ENCODE measurements at regions not wholly inside any gene's neighbourhood (a gene's known extent, or its start where the extent isn't known, plus 50 kb on each side); places are given as distances from the start of the nearest gene placed in this dataset.
"Not testable (repeated sequence)": the region's sequence is repeated elsewhere in the genome, so short reads cannot be mapped to it uniquely, and the experiment has no call there.

DNA sequence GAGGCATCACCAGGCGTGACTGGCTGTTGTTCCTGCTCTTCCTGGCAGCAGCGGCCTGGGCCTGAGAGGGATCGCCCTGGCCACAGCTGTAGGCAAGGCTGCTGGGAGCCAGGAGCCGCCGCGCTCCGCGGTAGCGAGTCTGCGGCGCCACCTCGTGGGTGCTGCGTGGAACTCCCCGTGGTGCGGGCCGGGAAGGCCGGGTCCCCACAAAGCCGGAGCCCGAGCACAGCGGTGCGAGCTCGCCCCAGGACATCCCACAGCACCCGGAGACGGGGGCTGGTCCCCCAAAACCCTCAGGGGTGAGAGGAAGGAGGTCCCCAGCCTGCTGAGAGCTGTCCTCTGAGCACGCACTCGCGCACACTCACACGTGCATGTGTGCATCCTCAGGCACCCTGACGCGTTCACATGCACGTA is 320.0 kb upstream of the PLGLB1 start:
- H3K4me3 ChIP-seq, H3K9me3 ChIP-seq, H3K27ac ChIP-seq, H3K27me3 ChIP-seq, H3K36me3 ChIP-seq, H3K4me1 ChIP-seq: not testable (repeated sequence)
- peak; percentile 75 for DNase-seq (ENCODE audit: low spot score)
- TF ChIP-seq, protein P1, sequence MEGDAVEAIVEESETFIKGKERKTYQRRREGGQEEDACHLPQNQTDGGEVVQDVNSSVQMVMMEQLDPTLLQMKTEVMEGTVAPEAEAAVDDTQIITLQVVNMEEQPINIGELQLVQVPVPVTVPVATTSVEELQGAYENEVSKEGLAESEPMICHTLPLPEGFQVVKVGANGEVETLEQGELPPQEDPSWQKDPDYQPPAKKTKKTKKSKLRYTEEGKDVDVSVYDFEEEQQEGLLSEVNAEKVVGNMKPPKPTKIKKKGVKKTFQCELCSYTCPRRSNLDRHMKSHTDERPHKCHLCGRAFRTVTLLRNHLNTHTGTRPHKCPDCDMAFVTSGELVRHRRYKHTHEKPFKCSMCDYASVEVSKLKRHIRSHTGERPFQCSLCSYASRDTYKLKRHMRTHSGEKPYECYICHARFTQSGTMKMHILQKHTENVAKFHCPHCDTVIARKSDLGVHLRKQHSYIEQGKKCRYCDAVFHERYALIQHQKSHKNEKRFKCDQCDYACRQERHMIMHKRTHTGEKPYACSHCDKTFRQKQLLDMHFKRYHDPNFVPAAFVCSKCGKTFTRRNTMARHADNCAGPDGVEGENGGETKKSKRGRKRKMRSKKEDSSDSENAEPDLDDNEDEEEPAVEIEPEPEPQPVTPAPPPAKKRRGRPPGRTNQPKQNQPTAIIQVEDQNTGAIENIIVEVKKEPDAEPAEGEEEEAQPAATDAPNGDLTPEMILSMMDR (IDR thresholded peaks at IDR 0.05): peak; percentile 56 to 85

DNA sequence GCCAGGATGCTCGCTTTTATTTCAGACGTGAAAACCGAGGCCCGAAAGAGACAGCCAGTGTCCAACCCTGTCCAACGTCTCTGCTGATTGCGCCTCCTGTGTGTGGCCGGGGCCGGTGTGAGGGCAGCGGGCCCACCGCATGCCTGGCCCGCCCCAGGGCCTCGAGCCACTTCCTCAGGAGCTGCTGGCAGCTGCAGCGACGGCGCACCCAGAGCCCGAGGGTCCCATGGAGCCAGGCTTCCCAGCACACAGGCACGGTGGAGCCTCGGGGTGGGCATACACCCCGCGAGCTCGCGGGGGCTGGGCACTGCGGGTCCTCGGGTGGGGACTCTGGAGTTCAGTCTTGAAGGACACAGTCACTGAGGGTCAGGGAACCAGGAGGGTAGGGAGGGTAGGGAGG is 320.5 kb upstream of the PLGLB1 start:
- H3K4me3 ChIP-seq; H3K36me3 ChIP-seq; H3K9me3 ChIP-seq; H3K27me3 ChIP-seq; DNase-seq (ENCODE audit: low spot score); H3K4me1 ChIP-seq; H3K27ac ChIP-seq: not testable (repeated sequence)

DNA sequence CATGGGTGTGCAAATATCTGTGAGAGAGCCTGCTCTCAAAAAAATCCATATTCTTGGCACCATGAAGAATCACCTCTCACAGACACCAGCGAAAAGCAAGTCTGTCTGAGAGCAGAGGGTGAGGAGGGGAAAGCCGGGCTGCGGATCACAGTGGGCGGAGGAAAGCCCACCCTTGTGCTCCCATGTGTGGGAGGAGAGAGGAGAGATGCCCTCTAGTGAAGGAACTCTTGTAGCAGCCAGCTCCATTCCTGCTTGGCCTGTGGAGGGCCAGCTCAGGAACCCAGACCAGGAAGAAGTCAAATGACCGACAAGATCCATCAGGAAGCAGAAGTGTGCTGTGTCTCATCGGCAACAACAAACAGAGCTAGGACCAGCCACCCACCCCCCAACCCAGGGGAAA is 321.7 kb upstream of the PLGLB1 start:
- not testable (repeated sequence) for H3K4me1 ChIP-seq; H3K9me3 ChIP-seq; H3K36me3 ChIP-seq; H3K27me3 ChIP-seq; H3K4me3 ChIP-seq; H3K27ac ChIP-seq; DNase-seq (ENCODE audit: low spot score)

DNA sequence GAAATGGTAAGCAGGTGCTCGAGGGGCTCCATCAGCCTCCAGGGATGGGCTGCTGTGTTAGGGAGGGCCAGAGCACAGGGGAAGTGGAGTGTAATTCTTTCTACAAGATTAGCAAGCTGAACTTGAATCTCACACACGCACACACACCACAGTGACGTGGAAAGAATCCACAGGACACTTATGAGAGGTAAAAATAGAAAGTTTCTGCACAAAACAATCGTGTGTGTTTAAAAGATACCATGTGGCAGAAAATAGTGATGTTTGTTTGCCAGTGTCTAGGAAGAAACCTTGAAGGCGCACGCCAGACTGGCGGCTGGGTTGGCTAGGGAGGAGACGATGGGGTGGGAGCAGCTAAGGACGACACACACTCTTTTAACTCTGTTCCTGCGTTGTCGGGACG is 323.6 kb upstream of the PLGLB1 start:
- not testable (repeated sequence) for DNase-seq (ENCODE audit: low spot score); H3K36me3 ChIP-seq; H3K4me1 ChIP-seq; H3K27me3 ChIP-seq; H3K4me3 ChIP-seq; H3K9me3 ChIP-seq; H3K27ac ChIP-seq

DNA sequence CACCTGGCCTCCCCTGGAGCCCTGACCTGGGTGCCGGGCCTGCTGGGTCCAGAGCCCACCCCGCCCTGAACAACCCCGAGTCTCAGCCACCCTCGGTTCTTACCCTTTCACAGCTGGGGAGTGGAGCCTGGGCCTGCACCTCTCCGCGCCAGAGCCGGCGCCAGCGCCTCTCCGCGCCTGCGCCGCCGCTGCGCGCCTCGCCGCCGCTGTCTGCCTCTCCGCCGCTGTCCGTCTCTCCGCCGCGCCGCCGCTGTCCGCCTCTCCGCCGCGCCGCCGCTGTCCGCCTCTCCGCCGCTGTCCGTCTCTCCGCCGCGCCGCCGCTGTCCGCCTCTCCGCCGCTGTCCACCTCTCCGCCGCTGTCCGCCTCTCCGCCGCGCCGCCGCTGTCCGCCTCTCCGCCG is 326.9 kb upstream of the PLGLB1 start:
- DNase-seq (ENCODE audit: low spot score); H3K27ac ChIP-seq; H3K4me3 ChIP-seq; H3K4me1 ChIP-seq; H3K9me3 ChIP-seq; H3K27me3 ChIP-seq; H3K36me3 ChIP-seq: not testable (repeated sequence)

DNA sequence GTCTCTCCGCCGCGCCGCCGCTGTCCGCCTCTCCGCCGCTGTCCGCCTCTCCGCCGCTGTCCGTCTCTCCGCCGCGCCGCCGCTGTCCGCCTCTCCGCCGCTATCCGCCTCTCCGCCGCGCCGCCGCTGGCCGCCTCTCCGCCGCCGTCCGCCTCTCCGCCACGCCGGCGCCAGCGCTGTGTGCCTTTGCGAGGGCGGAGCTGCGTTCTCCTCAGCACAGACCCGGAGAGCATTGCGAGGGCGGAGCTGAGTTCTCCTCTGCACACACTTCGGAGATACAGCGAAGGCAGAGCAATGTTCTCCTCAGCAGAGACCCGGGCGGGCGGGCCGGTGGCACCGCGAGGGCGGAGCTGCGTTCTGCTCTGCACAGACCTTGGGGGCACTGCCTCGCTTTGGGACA is 327.4 kb upstream of the PLGLB1 start:
- H3K9me3 ChIP-seq; H3K4me3 ChIP-seq; H3K36me3 ChIP-seq; H3K4me1 ChIP-seq; H3K27ac ChIP-seq; DNase-seq (ENCODE audit: low spot score); H3K27me3 ChIP-seq: not testable (repeated sequence)

DNA sequence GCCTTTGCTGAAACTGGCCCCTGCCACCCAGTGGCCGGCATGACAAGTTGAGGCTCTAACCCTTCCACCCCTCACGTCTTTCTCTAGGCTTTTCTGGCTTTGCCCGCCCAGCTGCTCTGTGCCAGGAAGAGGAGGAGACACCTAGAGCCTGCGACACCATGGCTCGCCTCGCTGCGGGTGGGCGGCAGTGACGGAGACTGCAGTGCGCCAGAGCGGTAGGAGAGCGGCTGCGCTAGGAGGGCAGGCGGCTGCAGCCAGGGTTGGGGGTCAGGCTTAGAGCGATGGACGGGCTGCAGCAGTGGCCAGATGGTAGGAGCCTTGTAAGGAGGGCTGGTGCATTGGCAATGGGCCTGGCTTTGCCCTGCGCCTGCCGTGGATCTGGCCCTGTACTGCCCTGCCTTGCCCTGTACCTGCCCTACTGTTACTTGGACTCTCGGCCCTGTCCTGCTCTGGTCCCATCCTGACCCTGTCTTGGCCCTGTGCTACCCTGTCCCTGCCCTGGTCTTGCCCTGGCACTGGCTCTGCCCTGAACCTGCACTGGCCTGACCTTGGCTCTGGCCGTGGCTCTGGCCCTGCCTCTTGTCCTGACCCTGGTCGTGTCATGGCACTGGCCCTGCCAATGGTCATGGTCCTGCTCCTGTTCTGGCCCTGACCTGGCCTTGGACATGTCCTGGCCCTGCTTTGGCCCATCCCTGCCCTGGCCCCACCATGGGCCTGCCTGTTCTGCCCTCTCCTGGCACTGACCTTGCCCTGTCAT is 330.7 kb upstream of the PLGLB1 start:
- not testable (repeated sequence) for H3K4me3 ChIP-seq; DNase-seq (ENCODE audit: low spot score); H3K27me3 ChIP-seq; H3K27ac ChIP-seq; H3K4me1 ChIP-seq; H3K9me3 ChIP-seq; H3K36me3 ChIP-seq

DNA sequence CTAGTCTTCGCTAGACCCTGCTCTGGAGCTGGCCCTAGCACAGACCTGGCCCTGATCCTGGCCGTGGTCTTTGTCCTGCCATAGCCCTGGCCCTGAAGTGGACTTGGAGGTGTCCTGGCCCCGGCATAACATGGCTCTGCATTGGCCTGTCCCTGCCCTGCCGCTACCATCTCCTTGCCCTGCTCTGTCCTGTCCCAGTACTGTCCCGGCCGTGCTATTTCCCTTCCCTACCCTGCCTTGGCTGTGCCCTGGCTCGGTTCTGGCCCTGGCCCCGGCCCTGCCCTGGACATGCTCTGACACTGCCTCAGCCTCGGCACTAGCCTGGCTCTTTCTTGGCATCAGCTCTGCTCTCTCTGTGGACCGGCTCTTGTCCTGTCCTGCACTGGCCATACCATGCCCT is 331.8 kb upstream of the PLGLB1 start:
- not testable (repeated sequence) for H3K27ac ChIP-seq; H3K4me3 ChIP-seq; H3K4me1 ChIP-seq; H3K36me3 ChIP-seq; DNase-seq (ENCODE audit: low spot score); H3K27me3 ChIP-seq; H3K9me3 ChIP-seq

DNA sequence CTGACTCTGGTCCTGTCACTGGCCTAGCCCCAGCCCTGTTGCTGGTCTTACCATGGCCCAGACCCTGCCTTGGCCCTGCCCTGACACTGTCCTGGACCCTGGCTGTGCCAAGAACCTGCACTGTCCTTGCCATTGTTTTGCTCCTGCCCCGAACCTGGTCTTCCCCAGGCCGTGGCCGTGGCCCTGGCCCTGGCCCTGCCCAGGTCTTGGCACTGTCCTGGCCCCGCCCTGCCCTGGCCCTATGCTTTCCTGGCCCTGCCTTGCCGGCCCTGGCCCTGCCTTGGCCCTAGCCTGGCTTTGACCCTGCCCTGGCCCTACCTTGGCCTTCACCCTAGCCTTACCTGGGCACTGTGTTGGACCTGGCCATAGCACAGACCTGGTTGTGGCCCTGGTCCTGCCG is 332.5 kb upstream of the PLGLB1 start:
- DNase-seq (ENCODE audit: low spot score); H3K9me3 ChIP-seq; H3K4me1 ChIP-seq; H3K4me3 ChIP-seq; H3K36me3 ChIP-seq; H3K27ac ChIP-seq; H3K27me3 ChIP-seq: not testable (repeated sequence)

DNA sequence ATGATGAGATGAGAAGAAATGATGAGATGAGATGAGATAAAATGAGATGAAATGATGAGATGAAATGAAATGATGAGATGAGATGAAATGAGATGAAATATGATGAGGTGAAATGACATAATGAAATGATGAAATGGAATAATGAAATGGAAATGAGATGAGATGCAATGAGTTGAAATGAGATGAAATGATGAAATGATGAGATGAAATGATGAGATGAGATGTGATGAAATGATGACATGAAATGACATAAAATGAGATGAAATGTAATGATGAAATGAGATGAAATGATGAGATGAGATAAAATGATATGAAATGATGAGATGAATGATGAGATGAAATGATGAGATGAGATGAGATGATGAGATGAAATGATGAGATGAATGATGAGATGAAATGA is 338.6 kb upstream of the PLGLB1 start:
- not testable (repeated sequence) for H3K9me3 ChIP-seq; DNase-seq (ENCODE audit: low spot score); H3K27me3 ChIP-seq; H3K4me3 ChIP-seq; H3K36me3 ChIP-seq; H3K27ac ChIP-seq; H3K4me1 ChIP-seq

DNA sequence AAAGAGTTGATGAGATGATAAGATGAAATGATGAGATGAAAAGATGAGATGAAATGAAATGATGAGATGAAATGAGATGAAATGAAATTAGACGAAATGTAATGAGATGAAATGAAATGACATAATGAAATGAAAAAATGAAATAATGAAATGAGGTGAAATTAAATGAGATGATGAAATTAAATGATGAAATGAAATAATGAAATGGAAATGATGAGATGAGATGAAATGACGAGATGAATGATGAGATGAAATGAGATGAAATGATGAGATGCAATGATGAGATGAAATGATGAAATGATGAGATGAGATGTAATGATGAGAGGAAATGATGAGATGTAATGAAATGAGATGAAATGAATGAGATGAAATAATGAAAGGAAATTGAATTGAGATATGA is 339.3 kb upstream of the PLGLB1 start:
- DNase-seq (ENCODE audit: low spot score); H3K27me3 ChIP-seq; H3K9me3 ChIP-seq; H3K27ac ChIP-seq; H3K4me1 ChIP-seq; H3K36me3 ChIP-seq; H3K4me3 ChIP-seq: not testable (repeated sequence)

DNA sequence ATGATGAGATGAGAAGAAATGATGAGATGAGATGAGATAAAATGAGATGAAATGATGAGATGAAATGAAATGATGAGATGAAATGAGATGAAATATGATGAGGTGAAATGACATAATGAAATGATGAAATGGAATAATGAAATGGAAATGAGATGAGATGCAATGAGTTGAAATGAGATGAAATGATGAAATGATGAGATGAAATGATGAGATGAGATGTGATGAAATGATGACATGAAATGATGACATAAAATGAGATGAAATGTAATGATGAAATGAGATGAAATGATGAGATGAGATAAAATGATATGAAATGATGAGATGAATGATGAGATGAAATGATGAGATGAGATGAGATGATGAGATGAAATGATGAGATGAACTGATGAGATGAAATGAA is 340.2 kb upstream of the PLGLB1 start:
- H3K4me3 ChIP-seq; H3K9me3 ChIP-seq; DNase-seq (ENCODE audit: low spot score); H3K27me3 ChIP-seq; H3K4me1 ChIP-seq; H3K27ac ChIP-seq; H3K36me3 ChIP-seq: not testable (repeated sequence)

DNA sequence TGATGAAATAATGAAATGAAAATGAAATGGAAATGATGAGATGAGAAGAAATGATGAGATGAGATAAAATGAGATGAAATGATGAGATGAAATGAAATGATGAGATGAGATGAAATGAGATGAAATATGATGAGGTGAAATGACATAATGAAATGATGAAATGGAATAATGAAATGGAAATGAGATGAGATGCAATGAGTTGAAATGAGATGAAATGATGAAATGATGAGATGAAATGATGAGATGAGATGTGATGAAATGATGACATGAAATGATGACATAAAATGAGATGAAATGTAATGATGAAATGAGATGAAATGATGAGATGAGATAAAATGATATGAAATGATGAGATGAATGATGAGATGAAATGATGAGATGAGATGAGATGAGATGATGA is 342.7 kb upstream of the PLGLB1 start:
- DNase-seq (ENCODE audit: low spot score); H3K27ac ChIP-seq: not testable (repeated sequence)

DNA sequence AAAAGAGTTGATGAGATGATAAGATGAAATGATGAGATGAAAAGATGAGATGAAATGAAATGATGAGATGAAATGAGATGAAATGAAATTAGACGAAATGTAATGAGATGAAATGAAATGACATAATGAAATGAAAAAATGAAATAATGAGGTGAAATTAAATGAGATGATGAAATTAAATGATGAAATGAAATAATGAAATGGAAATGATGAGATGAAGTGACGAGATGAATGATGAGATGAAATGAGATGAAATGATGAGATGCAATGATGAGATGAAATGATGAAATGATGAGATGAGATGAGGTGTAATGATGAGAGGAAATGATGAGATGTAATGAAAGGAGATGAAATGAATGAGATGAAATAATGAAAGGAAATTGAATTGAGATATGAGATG is 343.4 kb upstream of the PLGLB1 start:
- H3K36me3 ChIP-seq; H3K4me3 ChIP-seq; DNase-seq (ENCODE audit: low spot score); H3K27ac ChIP-seq; H3K27me3 ChIP-seq; H3K9me3 ChIP-seq; H3K4me1 ChIP-seq: not testable (repeated sequence)

More for the DNA sequence above, 342.7 kb upstream of the PLGLB1 start:
- H3K4me1 ChIP-seq, H3K4me3 ChIP-seq, H3K27me3 ChIP-seq, H3K9me3 ChIP-seq, H3K36me3 ChIP-seq: not testable (repeated sequence)

DNA sequence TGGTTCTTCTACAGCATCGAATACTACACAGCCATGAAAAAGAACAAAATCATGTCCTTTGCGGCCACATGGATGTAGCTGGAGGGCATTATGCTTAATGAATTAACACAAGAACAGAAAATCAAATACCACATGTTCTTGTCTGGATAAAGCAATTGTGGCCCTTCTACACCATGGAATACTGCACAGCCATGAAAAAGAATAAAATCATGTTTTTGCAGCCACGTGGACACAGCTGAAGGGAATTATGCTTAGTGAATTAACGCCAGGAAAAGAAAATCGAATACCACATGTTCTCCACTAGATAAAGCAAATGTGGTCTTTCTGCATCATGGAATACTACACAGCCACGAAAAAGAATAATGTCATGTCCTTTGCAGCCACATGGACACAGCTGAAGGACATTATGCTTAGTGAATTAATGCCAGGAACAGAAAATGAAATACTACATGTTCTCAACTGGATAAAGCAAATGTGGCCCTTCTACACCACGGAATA is 361.8 kb upstream of the PLGLB2 start:
- H3K27ac ChIP-seq; DNase-seq (ENCODE audit: low spot score): not testable (repeated sequence)

More for the DNA sequence above, 361.8 kb upstream of the PLGLB2 start:
- H3K27me3 ChIP-seq, H3K9me3 ChIP-seq, H3K36me3 ChIP-seq, H3K4me1 ChIP-seq, H3K4me3 ChIP-seq: not testable (repeated sequence)

Data from right atrium auricular region (tissue), 2 donors.